Panc1 (cell line): ENCODE measurements at regions not wholly inside any gene's neighbourhood (a gene's known extent, or its start where the extent isn't known, plus 50 kb on each side); places are given as distances from the start of the nearest gene placed in this dataset.

Experiments used
- CTCF ChIP-seq: fragments of 450-650 bp; IDR thresholded peaks from 2 replicates; pipeline ENCODE4 v1.5.1; 2017; ENCODE audit warnings: mild to moderate bottlenecking
- POLR2AphosphoS5 ChIP-seq: IDR thresholded peaks from 2 replicates; pipeline ENCODE4 v1.6.1; 2012; ENCODE audit warnings: mild to moderate bottlenecking, low read depth, low read length, moderate library complexity
- REST ChIP-seq, 2 experiments: IDR thresholded peaks; 2 replicates each; pipeline ENCODE4 v1.6.1; 2011 to 2012; ENCODE audit warnings: low read depth in 2 of 2, control low read depth in 1 of 2, low read length in 1 of 2, mild to moderate bottlenecking in 1 of 2, moderate library complexity in 1 of 2; ENCODE audit not compliant: insufficient read depth in 1 of 2
- SIN3A ChIP-seq: IDR thresholded peaks from 2 replicates; pipeline ENCODE4 v1.6.1; 2012; ENCODE audit warnings: low read depth, mild to moderate bottlenecking, low read length, moderate library complexity, borderline replicate concordance; ENCODE audit not compliant: insufficient read depth
- TCF7L2 ChIP-seq: IDR thresholded peaks from 2 replicates; pipeline ENCODE4 v1.6.1; 2011; ENCODE audit warnings: mild to moderate bottlenecking, low read depth, low read length, inconsistent platforms

- TF ChIP-seq POLR2AphosphoS5 (no peak), SIN3A (no peak), CTCF (no peak), REST (IDR thresholded peaks at IDR 0.05; ENCODE audit: insufficient read depth in 1 of 2, low read depth in 2 of 2, low read length in 1 of 2) (no peak), TCF7L2 (peak; percentile 76; the same call in 1 of the 2 replicates)
Measured at GRCh38 chr12:111270774-111271173, 98.1 kb downstream of the PHETA1 start.
